ENCODE measurements at regions not wholly inside any gene's neighbourhood (a gene's known extent, or its start where the extent isn't known, plus 50 kb on each side); places are given as distances from the start of the nearest gene placed in this dataset.

DNA sequence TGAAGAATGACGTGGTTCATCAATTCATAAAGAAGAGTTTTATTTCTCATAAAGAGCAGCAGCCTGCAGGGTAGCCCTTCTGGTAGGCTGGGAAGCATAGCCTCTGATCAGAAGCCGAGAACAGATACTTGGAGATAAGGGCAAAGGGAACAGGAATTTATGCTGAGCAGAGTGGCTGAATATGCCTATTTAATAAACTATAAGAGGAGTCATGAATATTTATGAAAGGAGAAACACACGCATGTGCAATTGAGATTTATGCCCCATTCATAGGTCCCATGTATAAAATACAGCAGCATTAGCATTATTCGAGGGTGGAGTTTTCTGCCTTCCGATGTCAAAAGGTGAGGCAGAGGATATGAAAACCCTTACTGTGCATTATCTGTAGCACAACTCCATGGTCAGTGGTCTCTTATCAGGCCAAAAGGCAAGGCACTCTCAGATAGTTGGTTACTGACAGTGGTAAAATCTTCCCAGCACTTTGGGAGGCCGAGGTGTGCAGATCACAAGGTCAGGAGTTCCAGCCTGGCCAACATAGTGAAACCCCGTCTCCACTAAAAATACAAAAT is 569.1 kb downstream of the ACTL7B start:
- Histone ChIP-seq H3K27ac (replicated peaks in 1 of 4) (no peak overlapping the region), H3K36me3 (no peaks in the 10 kb centered on the region), H3K4me3 (no peak overlapping the region), H3K4me1 (no peaks in the 10 kb centered on the region), H3K27me3 (no peaks in the 10 kb centered on the region), H3K9me3 (no peaks in the 10 kb centered on the region)
- no peak for TF ChIP-seq EP300 (IDR thresholded peaks at IDR 0.05)
- no peak for TF ChIP-seq POLR2A (IDR thresholded peaks at IDR 0.05; ENCODE audit: low read depth)
- no peak for TF ChIP-seq CTCF (IDR thresholded peaks at IDR 0.05)
- no peak for TF ChIP-seq POLR2AphosphoS5 (IDR thresholded peaks at IDR 0.05)
- DNase-seq (ENCODE audit: extremely low spot score) = no peak
- intact Hi-C loops (cut with DNase I) = no loop called here
- 95% methylated on average over 7 of the region's 7 CpGs for WGBS

DNA sequence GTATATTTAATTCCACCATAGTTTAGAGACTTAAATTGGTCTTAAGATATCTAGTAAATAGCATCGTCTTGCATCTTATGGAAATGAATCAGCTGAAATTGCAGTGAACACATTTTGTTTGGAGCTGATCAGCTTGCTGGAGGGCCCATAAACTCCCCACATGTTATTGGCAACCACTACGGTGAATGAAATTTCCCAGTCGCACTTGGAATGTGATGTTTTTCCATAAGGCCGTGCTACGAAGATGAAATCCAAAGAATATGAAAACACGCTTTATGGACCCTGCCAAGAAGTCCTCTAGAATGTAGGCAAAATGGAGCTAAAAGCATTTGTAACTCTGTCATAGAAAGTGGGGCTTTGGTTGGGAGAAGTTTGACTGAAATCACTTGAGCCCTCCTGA is 572.1 kb downstream of the ACTL7B start:
- WGBS = 65% methylated on average over 6 of the region's 6 CpGs
- Histone ChIP-seq H3K9me3 (no peaks in the 10 kb centered on the region), H3K4me3 (no peak overlapping the region), H3K27me3 (no peaks in the 10 kb centered on the region), H3K36me3 (no peaks in the 10 kb centered on the region), H3K27ac (replicated peaks in 1 of 4) (no peak overlapping the region), H3K4me1 (no peaks in the 10 kb centered on the region)
- no peak for DNase-seq (ENCODE audit: extremely low spot score)
- no peak for TF ChIP-seq EP300 (IDR thresholded peaks at IDR 0.05)
- TF ChIP-seq POLR2A (IDR thresholded peaks at IDR 0.05; ENCODE audit: low read depth) = no peak
- no peak for TF ChIP-seq CTCF (IDR thresholded peaks at IDR 0.05)
- TF ChIP-seq POLR2AphosphoS5 (IDR thresholded peaks at IDR 0.05) = no peak
- intact Hi-C loops (cut with DNase I) = no loop called here

DNA sequence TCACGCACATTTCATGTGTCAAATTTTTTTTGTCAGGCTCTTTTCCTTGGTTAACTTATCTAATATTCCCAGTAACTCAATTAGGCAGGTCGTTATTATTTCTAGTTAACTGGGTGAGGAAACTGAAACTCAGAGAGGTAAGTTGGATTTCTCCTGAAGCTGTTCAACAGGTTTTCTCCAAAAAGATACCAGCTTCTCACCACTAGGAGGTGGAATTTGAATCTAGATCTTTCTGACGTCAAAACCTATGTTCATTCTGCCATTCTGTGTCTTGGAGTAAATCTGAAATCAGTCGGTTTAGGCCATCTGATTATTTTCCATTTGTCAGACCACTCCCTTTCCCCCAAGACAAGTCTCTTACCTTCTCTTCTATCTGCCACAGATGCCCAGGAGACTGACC is 572.9 kb downstream of the ACTL7B start:
- 72% methylated on average over 4 of the region's 4 CpGs for WGBS
- Histone ChIP-seq H3K9me3 (no peaks in the 10 kb centered on the region), H3K36me3 (no peaks in the 10 kb centered on the region), H3K4me3 (no peak overlapping the region), H3K27me3 (no peaks in the 10 kb centered on the region), H3K4me1 (no peaks in the 10 kb centered on the region), H3K27ac (replicated peaks in 1 of 4) (no peak overlapping the region)
- TF ChIP-seq CTCF (IDR thresholded peaks at IDR 0.05) = peak in 1 of 3 experiments; percentile 25
- TF ChIP-seq POLR2AphosphoS5 (IDR thresholded peaks at IDR 0.05) = no peak
- no peak for DNase-seq (ENCODE audit: extremely low spot score)
- intact Hi-C loops (cut with DNase I) = no loop called here

DNA sequence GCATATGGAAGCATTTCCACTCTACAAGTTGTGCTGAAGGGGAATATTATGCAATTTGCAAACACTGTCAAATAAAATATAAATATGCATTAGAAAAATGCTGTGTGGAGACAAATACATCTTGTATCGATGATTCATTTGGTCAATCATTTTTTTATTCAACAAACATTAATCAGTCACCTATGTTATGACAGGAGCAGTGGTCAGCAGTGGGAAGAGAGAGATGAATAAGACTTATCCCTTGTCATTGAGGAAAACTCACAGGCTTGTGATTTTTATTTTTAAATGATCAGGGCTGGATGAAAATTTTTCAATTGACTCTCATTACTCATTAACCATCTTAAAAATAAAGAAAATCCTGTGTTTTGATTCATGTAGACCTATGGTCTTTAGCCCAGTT is 574.1 kb downstream of the ACTL7B start:
- H3K4me3 ChIP-seq = no peak overlapping the region
- intact Hi-C loops (cut with DNase I) = no loop called here

More for the DNA sequence above, 574.1 kb downstream of the ACTL7B start:
- 54% methylated on average over 1 of the region's 1 CpG for WGBS
- Histone ChIP-seq H3K27ac (replicated peaks in 1 of 4) (no peak overlapping the region), H3K4me1 (no peaks in the 10 kb centered on the region), H3K27me3 (no peaks in the 10 kb centered on the region), H3K9me3 (no peaks in the 10 kb centered on the region), H3K36me3 (no peaks in the 10 kb centered on the region)
- TF ChIP-seq EP300 (IDR thresholded peaks at IDR 0.05) (no peak), POLR2AphosphoS5 (IDR thresholded peaks at IDR 0.05) (no peak), CTCF (IDR thresholded peaks at IDR 0.05) (no peak), POLR2A (IDR thresholded peaks at IDR 0.05; ENCODE audit: low read depth) (no peak)
- no peak for DNase-seq (ENCODE audit: extremely low spot score)
